GM23338 (cell line): ENCODE measurements at regions not wholly inside any gene's neighbourhood (a gene's known extent, or its start where the extent isn't known, plus 50 kb on each side); places are given as distances from the start of the nearest gene placed in this dataset.

Source experiments
- ATAC-seq: fragments of 200-7000 bp; cut with Tn5 transposase; 3 replicates; pipeline ENCODE4 v1.9.1; 2020
- DNase-seq: peaks from one replicate; pipeline ENCODE4 v3.0.0-alpha.2; 2015; ENCODE audit warnings: low spot score
- H2AFZ ChIP-seq: fragments of 200-600 bp; sonication (generic); 2 replicates; pipeline ENCODE4 v1.8.0; 2016; ENCODE audit warnings: antibody characterized with exemption, mild to moderate bottlenecking, moderate library complexity
- H3F3A ChIP-seq: fragments of 200-600 bp; sonication (generic); replicated peaks from 2 replicates; pipeline ENCODE4 v1.8.0; 2017; ENCODE audit warnings: antibody characterized with exemption, mixed run types, low read depth
- H3K27ac ChIP-seq: fragments of 200-600 bp; sonication (generic); 2 replicates; pipeline ENCODE4 v1.6.1; 2016; ENCODE audit warnings: low read depth
- H3K27me3 ChIP-seq: fragments of 200-600 bp; sonication (generic); 2 replicates; pipeline ENCODE4 v1.8.0; 2016; ENCODE audit warnings: mild to moderate bottlenecking, mixed run types, moderate library complexity; ENCODE audit not compliant: insufficient read depth
- H3K36me3 ChIP-seq: fragments of 200-600 bp; sonication (generic); 2 replicates; pipeline ENCODE4 v1.8.0; 2016; ENCODE audit warnings: mild to moderate bottlenecking; ENCODE audit not compliant: insufficient read depth
- H3K4me1 ChIP-seq: fragments of 200-600 bp; sonication (generic); 2 replicates; pipeline ENCODE4 v1.8.0; 2016; ENCODE audit warnings: mild to moderate bottlenecking, moderate library complexity; ENCODE audit not compliant: insufficient read depth
- H3K4me2 ChIP-seq: fragments of 200-600 bp; sonication (generic); 2 replicates; pipeline ENCODE4 v1.7.1; 2017; ENCODE audit warnings: mixed run types
- H3K4me3 ChIP-seq: fragments of 200-600 bp; sonication (generic); 2 replicates; pipeline ENCODE4 v1.6.1; 2016; ENCODE audit warnings: mixed run types
- H3K79me2 ChIP-seq: fragments of 200-600 bp; sonication (generic); replicated peaks from 2 replicates; pipeline ENCODE4 v1.8.0; 2017; ENCODE audit warnings: mild to moderate bottlenecking; ENCODE audit not compliant: insufficient read depth
- H3K9me2 ChIP-seq: fragments of 200-600 bp; sonication (generic); 2 replicates; pipeline ENCODE4 v1.8.0; 2017; ENCODE audit not compliant: insufficient read depth
- H4K20me1 ChIP-seq: fragments of 200-600 bp; sonication (generic); replicated peaks from 2 replicates; pipeline ENCODE4 v1.8.0; 2017; ENCODE audit warnings: mild to moderate bottlenecking; ENCODE audit not compliant: insufficient read depth
- H3K27ac Mint-ChIP-seq: 2 replicates; pipeline ENCODE4 v1.8.0; 2020; ENCODE audit warnings: inconsistent platforms, mild to moderate bottlenecking, moderate library complexity, mixed read lengths
- H3K27me3 Mint-ChIP-seq: 3 replicates; pipeline ENCODE4 v1.8.0; 2022; ENCODE audit warnings: low read depth, mild to moderate bottlenecking, moderate library complexity, mixed read lengths, inconsistent platforms; ENCODE audit not compliant: insufficient read depth, poor library complexity
- H3K36me3 Mint-ChIP-seq: 3 replicates; pipeline ENCODE4 v1.8.0; 2021; ENCODE audit warnings: low read depth, mild to moderate bottlenecking, inconsistent platforms, moderate library complexity, mixed read lengths
- H3K4me1 Mint-ChIP-seq: 3 replicates; pipeline ENCODE4 v1.8.0; 2020; ENCODE audit warnings: mild to moderate bottlenecking, inconsistent platforms, mixed read lengths
- H3K4me3 Mint-ChIP-seq: 3 replicates; pipeline ENCODE4 v1.8.0; 2021; ENCODE audit warnings: moderate library complexity, mild to moderate bottlenecking, inconsistent platforms, mixed read lengths
- H3K9me3 Mint-ChIP-seq: 3 replicates; pipeline ENCODE4 v1.8.0; 2020; ENCODE audit warnings: moderate library complexity, mild to moderate bottlenecking, inconsistent platforms, mixed read lengths
- CREB1 ChIP-seq: fragments of 250-450 bp; sonication (Bioruptor Pico); IDR thresholded peaks from 2 replicates; pipeline ENCODE4 v1.5.0; 2020; ENCODE audit warnings: low read depth, mild to moderate bottlenecking, moderate library complexity
- EZH2 ChIP-seq: fragments of 200-600 bp; sonication (generic); IDR thresholded peaks from one replicate; pipeline ENCODE4 v1.8.0; 2017; ENCODE audit warnings: antibody characterized with exemption, mild to moderate bottlenecking, low read depth; ENCODE audit not compliant: unreplicated experiment
- EZH2phosphoT487 ChIP-seq: fragments of 200-600 bp; sonication (generic); IDR thresholded peaks from one replicate; pipeline ENCODE4 v1.8.1; 2018; ENCODE audit warnings: antibody characterized with exemption; ENCODE audit not compliant: unreplicated experiment
- JUNB ChIP-seq: IDR thresholded peaks from one replicate; pipeline ENCODE4 v1.6.1; 2016; ENCODE audit warnings: antibody characterized with exemption; ENCODE audit not compliant: unreplicated experiment
- NANOG ChIP-seq: IDR thresholded peaks from 2 replicates; pipeline ENCODE4 v1.6.1; 2016; ENCODE audit warnings: antibody characterized with exemption, borderline replicate concordance
- POLR2AphosphoS5 ChIP-seq: IDR thresholded peaks from 2 replicates; pipeline ENCODE4 v1.6.1; 2016; ENCODE audit warnings: antibody characterized with exemption, low read depth
- REST ChIP-seq: IDR thresholded peaks from one replicate; pipeline ENCODE4 v1.6.1; 2018; ENCODE audit warnings: antibody characterized with exemption; ENCODE audit not compliant: unreplicated experiment
- STAT1 ChIP-seq: IDR thresholded peaks from one replicate; pipeline ENCODE4 v1.6.1; 2016; ENCODE audit warnings: antibody characterized with exemption; ENCODE audit not compliant: unreplicated experiment
- ZNF114 ChIP-seq: fragments of 250-450 bp; sonication (Bioruptor Pico); IDR thresholded peaks from 2 replicates; pipeline ENCODE4 v1.5.0; 2020; ENCODE audit warnings: mild to moderate bottlenecking, moderate library complexity
- ZNF331 ChIP-seq: fragments of 250-450 bp; sonication (Bioruptor Pico); IDR thresholded peaks from 2 replicates; pipeline ENCODE4 v1.5.0; 2020; ENCODE audit warnings: low read depth, mild to moderate bottlenecking, moderate library complexity
- TF ChIP-seq, protein P1 (sequence below): IDR thresholded peaks from 2 replicates; pipeline ENCODE4 v1.6.1; 2016; ENCODE audit warnings: antibody characterized with exemption
- TF ChIP-seq, protein P2 (sequence below), 2 experiments: fragments of 200-600 bp in 1 of 2; sonication (generic) in 1 of 2; conservative IDR thresholded peaks; 2 replicates each; pipeline versions ENCODE4 v1.5.1 to v1.6.1; 2016 to 2017; ENCODE audit warnings: antibody characterized with exemption in 2 of 2, low read depth in 2 of 2, mild to moderate bottlenecking in 2 of 2, moderate library complexity in 1 of 2
- TF ChIP-seq, protein P3 (sequence below): fragments of 250-450 bp; sonication (Bioruptor Pico); IDR thresholded peaks from 2 replicates; pipeline ENCODE4 v1.5.0; 2020; ENCODE audit warnings: mild to moderate bottlenecking, moderate library complexity

- Mint-ChIP-seq H3K27ac (peak overlapping the region; percentile 63; the same call in 1 of the 2 replicates), H3K4me1 (peaks cover 17% of the 10 kb centered on the region), H3K4me3 (no peak overlapping the region), H3K36me3 (no peaks in the 10 kb centered on the region; the same call in 2 of the 3 replicates), H3K27me3 (no peaks in the 10 kb centered on the region), H3K9me3 (no peaks in the 10 kb centered on the region)
- Histone ChIP-seq H3K27me3 (no peaks in the 10 kb centered on the region), H3K4me2 (no peak overlapping the region), H3K79me2 (no peaks in the 10 kb centered on the region), H3K27ac (no peak overlapping the region), H4K20me1 (no peaks in the 10 kb centered on the region), H3K4me3 (no peak overlapping the region), H3F3A (no peaks in the 10 kb centered on the region), H2AFZ (no peak overlapping the region), H3K4me1 (peaks cover 15% of the 10 kb centered on the region), H3K36me3 (no peaks in the 10 kb centered on the region), H3K9me2 (no peaks in the 10 kb centered on the region)
- DNase-seq (no peak), ATAC-seq (no peak)
- TF ChIP-seq, protein P1, sequence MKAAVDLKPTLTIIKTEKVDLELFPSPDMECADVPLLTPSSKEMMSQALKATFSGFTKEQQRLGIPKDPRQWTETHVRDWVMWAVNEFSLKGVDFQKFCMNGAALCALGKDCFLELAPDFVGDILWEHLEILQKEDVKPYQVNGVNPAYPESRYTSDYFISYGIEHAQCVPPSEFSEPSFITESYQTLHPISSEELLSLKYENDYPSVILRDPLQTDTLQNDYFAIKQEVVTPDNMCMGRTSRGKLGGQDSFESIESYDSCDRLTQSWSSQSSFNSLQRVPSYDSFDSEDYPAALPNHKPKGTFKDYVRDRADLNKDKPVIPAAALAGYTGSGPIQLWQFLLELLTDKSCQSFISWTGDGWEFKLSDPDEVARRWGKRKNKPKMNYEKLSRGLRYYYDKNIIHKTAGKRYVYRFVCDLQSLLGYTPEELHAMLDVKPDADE: no peak
- no peak for TF ChIP-seq POLR2AphosphoS5
- no peak for TF ChIP-seq CREB1
- no peak for TF ChIP-seq JUNB
- TF ChIP-seq REST: no peak
- TF ChIP-seq ZNF331: no peak
- TF ChIP-seq, protein P2, sequence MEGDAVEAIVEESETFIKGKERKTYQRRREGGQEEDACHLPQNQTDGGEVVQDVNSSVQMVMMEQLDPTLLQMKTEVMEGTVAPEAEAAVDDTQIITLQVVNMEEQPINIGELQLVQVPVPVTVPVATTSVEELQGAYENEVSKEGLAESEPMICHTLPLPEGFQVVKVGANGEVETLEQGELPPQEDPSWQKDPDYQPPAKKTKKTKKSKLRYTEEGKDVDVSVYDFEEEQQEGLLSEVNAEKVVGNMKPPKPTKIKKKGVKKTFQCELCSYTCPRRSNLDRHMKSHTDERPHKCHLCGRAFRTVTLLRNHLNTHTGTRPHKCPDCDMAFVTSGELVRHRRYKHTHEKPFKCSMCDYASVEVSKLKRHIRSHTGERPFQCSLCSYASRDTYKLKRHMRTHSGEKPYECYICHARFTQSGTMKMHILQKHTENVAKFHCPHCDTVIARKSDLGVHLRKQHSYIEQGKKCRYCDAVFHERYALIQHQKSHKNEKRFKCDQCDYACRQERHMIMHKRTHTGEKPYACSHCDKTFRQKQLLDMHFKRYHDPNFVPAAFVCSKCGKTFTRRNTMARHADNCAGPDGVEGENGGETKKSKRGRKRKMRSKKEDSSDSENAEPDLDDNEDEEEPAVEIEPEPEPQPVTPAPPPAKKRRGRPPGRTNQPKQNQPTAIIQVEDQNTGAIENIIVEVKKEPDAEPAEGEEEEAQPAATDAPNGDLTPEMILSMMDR (conservative IDR thresholded peaks at IDR 0.05; ENCODE audit: low read depth in 2 of 2): no peak
- TF ChIP-seq, protein P3, sequence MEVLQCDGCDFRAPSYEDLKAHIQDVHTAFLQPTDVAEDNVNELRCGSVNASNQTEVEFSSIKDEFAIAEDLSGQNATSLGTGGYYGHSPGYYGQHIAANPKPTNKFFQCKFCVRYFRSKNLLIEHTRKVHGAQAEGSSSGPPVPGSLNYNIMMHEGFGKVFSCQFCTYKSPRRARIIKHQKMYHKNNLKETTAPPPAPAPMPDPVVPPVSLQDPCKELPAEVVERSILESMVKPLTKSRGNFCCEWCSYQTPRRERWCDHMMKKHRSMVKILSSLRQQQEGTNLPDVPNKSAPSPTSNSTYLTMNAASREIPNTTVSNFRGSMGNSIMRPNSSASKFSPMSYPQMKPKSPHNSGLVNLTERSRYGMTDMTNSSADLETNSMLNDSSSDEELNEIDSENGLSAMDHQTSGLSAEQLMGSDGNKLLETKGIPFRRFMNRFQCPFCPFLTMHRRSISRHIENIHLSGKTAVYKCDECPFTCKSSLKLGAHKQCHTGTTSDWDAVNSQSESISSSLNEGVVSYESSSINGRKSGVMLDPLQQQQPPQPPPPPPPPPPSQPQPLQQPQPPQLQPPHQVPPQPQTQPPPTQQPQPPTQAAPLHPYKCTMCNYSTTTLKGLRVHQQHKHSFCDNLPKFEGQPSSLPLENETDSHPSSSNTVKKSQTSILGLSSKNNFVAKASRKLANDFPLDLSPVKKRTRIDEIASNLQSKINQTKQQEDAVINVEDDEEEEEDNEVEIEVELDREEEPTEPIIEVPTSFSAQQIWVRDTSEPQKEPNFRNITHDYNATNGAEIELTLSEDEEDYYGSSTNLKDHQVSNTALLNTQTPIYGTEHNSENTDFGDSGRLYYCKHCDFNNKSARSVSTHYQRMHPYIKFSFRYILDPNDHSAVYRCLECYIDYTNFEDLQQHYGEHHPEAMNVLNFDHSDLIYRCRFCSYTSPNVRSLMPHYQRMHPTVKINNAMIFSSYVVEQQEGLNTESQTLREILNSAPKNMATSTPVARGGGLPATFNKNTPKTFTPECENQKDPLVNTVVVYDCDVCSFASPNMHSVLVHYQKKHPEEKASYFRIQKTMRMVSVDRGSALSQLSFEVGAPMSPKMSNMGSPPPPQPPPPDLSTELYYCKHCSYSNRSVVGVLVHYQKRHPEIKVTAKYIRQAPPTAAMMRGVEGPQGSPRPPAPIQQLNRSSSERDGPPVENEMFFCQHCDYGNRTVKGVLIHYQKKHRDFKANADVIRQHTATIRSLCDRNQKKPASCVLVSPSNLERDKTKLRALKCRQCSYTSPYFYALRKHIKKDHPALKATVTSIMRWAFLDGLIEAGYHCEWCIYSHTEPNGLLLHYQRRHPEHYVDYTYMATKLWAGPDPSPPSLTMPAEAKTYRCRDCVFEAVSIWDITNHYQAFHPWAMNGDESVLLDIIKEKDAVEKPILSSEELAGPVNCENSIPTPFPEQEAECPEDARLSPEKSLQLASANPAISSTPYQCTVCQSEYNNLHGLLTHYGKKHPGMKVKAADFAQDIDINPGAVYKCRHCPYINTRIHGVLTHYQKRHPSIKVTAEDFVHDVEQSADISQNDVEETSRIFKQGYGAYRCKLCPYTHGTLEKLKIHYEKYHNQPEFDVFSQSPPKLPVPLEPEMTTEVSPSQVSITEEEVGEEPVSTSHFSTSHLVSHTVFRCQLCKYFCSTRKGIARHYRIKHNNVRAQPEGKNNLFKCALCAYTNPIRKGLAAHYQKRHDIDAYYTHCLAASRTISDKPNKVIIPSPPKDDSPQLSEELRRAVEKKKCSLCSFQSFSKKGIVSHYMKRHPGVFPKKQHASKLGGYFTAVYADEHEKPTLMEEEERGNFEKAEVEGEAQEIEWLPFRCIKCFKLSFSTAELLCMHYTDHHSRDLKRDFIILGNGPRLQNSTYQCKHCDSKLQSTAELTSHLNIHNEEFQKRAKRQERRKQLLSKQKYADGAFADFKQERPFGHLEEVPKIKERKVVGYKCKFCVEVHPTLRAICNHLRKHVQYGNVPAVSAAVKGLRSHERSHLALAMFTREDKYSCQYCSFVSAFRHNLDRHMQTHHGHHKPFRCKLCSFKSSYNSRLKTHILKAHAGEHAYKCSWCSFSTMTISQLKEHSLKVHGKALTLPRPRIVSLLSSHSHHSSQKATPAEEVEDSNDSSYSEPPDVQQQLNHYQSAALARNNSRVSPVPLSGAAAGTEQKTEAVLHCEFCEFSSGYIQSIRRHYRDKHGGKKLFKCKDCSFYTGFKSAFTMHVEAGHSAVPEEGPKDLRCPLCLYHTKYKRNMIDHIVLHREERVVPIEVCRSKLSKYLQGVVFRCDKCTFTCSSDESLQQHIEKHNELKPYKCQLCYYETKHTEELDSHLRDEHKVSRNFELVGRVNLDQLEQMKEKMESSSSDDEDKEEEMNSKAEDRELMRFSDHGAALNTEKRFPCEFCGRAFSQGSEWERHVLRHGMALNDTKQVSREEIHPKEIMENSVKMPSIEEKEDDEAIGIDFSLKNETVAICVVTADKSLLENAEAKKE: no peak
- TF ChIP-seq STAT1: no peak
- no peak for TF ChIP-seq NANOG
- no peak for TF ChIP-seq EZH2
- TF ChIP-seq EZH2phosphoT487: no peak
- TF ChIP-seq ZNF114 (CRISPR knock-in tag): no peak
These were observed 136.9 kb upstream of the SGK1 start for GRCh38 chr6:134454794-134455193.
